SK-N-DZ (cell line): ENCODE measurements at regions not wholly inside any gene's neighbourhood (a gene's known extent, or its start where the extent isn't known, plus 50 kb on each side); places are given as distances from the start of the nearest gene placed in this dataset.
A peak's percentile ranks its signal among the peaks of the same experiment; 100 is the strongest.

Source experiments
- DNase-seq: peaks from one replicate; pipeline ENCODE4 v3.0.0-alpha.2; 2015; ENCODE audit warnings: low spot score

- DNase-seq, result no peak
These were observed 222.9 kb downstream of the PLPP3 start for GRCh38 chr1:56356376-56356990.

DNA sequence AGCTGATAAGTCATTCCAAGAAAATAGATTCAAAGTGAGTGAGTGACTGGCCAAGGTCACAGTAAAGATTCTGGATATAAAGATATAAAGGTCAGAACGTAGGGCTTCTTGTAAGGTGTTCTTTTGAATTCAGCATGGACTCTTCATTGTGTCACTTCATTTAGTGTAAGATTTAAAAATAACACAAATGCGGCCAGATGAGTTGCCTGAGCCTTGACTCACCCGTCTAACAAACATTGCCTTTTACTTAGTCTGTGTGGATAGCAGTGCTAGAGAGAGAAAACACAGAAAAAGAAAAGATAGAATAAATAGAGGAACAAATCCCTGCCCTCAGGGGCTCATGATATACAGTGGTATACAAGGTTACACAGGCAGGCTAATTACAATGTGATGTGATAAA, 223.4 kb downstream of the PLPP3 start:
- DNase-seq, result no peak

DNA sequence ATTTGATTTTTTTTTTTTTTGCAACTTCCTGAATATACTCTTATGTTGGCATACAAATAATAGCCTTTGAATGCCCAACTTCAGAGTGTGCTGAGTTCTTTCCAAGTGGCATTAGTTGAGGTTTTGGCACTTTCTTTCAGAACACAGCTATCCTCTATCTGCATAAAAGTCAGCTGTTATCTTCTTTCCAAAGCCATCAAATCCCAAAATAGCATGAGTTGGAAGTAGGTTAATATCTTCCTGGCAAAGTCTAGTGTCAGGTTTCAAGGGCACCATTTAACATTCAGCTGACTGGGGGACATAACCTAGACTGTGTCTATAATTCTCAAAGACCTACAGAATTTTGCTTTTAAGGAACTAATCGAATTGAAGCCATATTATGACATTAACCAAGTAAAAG, 223.9 kb downstream of the PLPP3 start:
- no peak for DNase-seq

DNA sequence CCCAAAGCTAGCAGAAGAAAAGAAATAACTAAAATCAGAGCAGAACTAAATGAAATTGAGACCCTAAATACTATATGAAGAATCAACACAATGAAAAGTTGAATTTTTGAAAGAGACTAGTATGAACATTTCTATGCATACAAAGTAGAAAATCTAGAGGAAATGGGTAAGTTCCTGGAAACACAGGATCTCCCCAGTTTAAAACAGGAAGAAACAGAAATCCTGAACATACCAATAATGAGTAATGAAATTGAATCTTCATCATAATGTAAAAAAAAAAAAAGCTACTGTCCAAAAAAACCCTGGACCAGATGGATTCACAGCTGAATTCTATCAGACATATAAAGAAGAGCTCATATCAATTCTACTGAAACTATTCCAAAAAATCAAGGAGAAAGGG, 233.5 kb downstream of the PLPP3 start:
- DNase-seq, result no peak

- no peak for DNase-seq
These were observed 238.4 kb downstream of the PLPP3 start for GRCh38 chr1:56340977-56341376.

DNA sequence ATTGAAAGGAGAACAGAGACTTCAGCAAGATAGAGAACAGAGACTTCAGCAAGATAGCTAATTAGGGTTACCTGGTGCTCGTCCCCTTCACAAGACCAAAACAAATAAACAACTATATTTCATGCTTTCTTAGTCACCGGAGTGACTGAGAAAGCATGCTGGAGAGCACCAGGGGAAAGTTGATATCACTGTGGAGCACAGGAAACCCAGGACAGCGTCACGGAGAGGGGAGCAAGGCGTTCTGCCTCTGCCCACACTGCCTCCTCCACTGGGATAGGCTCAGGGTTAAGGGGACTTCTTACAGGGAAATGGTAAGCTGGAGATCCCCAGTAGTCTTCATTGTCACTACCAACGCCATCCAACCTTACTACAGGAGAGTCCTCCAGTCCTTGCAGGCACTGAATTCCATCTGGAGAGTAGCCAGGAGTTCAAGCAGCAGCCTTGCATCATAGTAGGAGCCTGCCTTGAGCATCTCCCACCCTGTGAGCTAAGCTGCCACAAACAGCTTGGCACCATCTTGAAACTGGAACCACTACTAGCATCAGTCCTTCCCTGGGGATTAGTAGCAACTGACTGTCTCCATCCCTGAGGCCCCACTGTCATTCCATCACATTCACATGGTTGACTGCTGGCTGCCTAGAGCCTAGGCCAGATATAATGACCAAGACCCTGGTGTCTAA, 239.4 kb downstream of the PLPP3 start:
- no peak for DNase-seq

DNA sequence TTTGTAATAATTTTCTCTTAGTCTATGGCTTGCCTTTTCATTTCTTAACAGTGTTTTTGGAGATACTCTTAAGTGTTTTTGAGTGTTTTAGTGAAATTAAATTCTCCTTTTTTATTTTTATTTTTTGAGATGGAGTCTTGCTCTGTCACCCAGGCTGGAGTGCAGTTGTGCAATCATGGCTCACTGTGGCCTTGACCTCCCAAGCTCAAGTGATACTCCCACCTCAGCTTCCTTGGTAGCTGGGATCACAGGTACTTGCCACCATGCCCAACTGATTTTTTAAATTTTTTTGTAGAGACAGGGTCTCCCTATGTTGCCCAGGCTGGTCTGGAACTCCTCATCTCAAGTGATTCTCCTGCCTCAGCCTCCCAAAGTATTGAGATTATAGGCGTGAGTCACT, 240.3 kb downstream of the PLPP3 start:
- no peak for DNase-seq

- DNase-seq, result no peak
These were observed 242.4 kb downstream of the PLPP3 start for GRCh38 chr1:56336982-56337381.

GRCh38 chr1:56335394-56335793, 244.0 kb downstream of the PLPP3 start:
- no peak for DNase-seq

DNA sequence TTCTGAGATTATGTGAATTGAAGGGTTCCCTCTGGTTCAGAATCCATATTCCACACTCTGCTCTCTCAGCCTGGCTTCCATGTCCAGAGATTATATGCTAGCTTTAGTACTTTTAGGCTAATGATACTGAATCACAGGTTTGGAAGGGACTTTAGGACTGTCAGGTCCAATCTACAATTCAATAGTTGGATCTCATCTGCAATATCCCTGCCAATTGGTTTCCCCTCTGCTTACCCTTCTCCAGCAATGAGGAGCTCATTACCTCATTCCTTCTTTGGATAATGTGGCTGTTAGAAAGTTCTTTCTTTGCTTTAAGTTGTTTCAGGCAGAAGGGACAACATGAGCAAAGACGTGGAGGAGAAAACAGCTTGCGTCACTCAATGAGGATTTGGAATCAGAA, 245.3 kb downstream of the PLPP3 start:
- no peak for DNase-seq

GRCh38 chr1:56333461-56333860, 245.9 kb downstream of the PLPP3 start:
- DNase-seq, result no peak

DNA sequence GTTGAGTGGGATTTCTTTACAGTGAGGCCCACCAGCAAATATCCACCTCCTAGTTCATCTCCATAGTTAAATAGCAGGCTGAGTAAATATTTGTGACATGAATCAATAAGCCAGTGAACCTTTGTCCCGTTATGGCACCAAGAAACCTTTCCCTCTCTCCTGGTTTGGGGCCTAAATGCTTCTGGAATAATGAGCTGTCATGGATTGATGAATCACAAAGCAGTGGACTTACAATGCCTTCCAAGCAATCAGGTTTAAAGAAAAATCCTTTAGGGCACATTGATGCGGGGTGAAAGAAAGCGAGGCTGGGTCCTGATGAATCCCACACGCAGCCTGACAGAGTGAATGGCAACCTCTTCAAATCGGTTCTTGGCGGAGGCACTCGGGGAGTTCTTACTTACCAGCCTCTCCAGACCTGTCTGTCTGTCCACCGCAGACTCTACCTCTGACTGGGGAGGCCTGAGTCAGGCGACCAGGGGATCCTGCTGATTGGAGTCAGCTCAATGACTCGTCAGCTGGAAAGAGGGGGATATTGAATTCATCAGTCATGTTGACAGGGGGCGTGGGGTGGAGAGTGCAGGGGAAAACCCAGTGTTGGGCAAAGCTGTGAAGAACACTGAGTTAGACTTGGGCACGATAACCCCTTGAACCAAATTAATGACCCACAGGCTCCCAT, 247.3 kb downstream of the PLPP3 start:
- DNase-seq, result peak; percentile 67

DNA sequence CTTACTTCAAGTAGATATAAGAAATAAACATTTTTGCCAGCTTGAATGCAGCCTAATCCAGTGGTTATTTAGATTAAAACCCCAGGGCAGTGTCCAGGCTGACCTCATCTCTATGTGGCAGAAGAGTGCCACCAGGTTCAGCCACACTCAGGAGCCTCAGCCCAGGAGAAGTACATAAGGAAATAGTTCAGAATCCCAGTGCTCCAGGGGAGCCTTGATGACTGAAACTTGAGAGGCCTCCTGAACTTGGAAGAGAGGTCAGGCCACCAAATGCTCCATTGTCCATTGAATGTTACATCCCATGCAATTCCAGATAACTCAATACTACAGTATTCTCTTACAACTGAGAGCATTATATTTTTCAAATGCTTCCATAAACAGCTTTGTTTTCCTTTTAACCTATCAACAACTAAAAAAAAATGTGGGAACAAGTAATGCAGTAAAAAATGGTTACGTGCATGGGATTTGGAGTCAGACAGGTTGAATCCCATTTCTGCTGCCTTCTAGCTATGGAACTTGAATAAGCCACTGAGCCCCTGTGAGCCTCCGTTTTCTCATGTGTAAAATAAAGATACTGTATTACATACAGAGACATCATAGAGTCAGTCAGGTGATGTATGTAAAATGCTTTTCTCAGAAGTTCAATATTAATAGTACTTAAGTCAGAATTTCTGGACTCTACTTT, 248.0 kb downstream of the PLPP3 start:
- no peak for DNase-seq

GRCh38 chr1:56330391-56331026, 248.9 kb downstream of the PLPP3 start:
- DNase-seq, result no peak

DNA sequence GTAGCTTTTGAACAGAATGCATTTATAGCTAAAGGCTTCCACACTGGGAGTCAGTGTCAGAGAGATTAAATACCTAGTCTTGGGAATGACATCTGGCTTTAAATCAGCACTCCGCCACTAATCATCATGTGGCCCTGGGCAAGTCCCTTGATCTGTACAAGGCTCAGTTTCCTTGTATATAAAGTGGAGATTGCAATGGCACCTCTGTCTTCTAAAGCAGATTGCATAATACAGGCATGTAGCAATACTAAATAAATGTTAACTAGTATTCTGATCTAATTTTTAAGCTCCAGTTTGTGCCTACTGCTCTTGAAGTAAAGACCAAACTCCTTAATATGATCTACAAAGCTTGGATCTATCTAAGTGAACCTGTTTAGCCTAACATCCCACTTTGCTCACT, 249.4 kb downstream of the PLPP3 start:
- DNase-seq, result no peak

- DNase-seq, result no peak
These were observed 252.2 kb downstream of the PLPP3 start for GRCh38 chr1:56327195-56327594.

GRCh38 chr1:56326056-56326455, 253.3 kb downstream of the PLPP3 start:
- DNase-seq, result no peak

- DNase-seq, result no peak
These were observed 254.9 kb downstream of the PLPP3 start for GRCh38 chr1:56324504-56324903.

GRCh38 chr1:56322211-56322610, 257.2 kb downstream of the PLPP3 start:
- DNase-seq, result no peak

DNA sequence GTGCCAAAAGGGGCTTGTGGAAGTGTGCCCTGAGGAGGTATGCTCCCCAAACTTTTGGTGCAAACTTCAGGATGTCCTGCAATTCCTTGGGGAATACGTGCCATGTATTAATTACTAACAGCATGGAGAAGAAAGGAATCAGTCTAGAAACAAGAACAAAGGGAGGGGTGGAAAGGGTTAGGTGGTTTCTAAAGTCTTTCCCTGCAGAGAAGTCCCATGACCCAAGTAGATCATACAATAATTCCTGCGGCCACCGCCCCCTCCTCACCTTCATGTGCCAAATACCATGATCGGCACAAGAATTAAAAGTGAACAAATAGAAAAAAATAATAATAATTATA, 258.2 kb downstream of the PLPP3 start:
- DNase-seq, result no peak

- no peak for DNase-seq
These were observed 258.8 kb downstream of the PLPP3 start for GRCh38 chr1:56320464-56321149.

DNA sequence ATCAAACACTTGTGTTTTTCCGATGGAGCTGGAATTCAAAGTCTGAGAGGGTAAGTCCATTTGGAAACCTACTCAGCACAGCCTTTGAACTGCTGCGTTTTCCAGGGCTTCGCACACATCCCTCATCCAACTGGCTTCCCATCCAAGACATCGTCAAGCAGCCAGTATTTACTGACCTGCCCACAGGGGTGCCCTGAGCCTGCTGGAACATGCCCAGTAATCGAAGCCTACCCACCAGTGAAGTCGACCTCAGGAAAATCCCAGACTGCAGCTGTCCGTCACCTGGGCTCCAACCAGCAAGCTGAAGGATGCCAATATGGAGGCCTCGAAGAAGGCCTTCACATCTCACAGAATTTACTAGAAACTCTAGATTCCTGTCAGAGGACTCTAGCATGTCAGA, 261.6 kb downstream of the PLPP3 start:
- DNase-seq, result no peak
